ENCODE measurements at regions not wholly inside any gene's neighbourhood (a gene's known extent, or its start where the extent isn't known, plus 50 kb on each side); places are given as distances from the start of the nearest gene placed in this dataset.
"Not testable (repeated sequence)": the region's sequence is repeated elsewhere in the genome, so short reads cannot be mapped to it uniquely, and the experiment has no call there.

- Histone ChIP-seq H3K9me3 (ENCODE audit: control insufficient read depth, low read depth, low read length) (peaks cover 8% of the 10 kb centered on the region), H3K4me2 (ENCODE audit: control insufficient read depth, extremely low read depth, insufficient read depth, low read depth, low read length) (no peak overlapping the region), H3K79me2 (ENCODE audit: control insufficient read depth, insufficient read depth, low read length) (no peaks in the 10 kb centered on the region), H3K9me1 (ENCODE audit: control insufficient read depth, extremely low read depth, insufficient read depth, low read length) (no peaks in the 10 kb centered on the region), H4K20me1 (ENCODE audit: control insufficient read depth, extremely low read depth, insufficient read depth, low read length) (no peaks in the 10 kb centered on the region), H3K4me3 (ENCODE audit: control insufficient read depth in 2 of 3, extremely low read depth in 1 of 3, insufficient read depth in 2 of 3, low read depth in 1 of 3, low read length in 3 of 3) (no peak overlapping the region), H3K9ac (ENCODE audit: control insufficient read depth, extremely low read depth, insufficient read depth, low read length) (no peak overlapping the region), H3K27me3 (ENCODE audit: control insufficient read depth, extremely low read depth, insufficient read depth, low read length) (no peaks in the 10 kb centered on the region), H3K36me3 (ENCODE audit: control insufficient read depth in 2 of 2, extremely low read depth in 1 of 2, insufficient read depth in 2 of 2, low read length in 2 of 2) (peaks cover 12 to 15% of the 10 kb centered on the region in 2 experiments), H3K27ac (ENCODE audit: control insufficient read depth, insufficient read depth, low read length) (no peak overlapping the region), H2AFZ (ENCODE audit: control insufficient read depth, low read length) (no peak overlapping the region), H3K4me1 (ENCODE audit: control insufficient read depth, extremely low read depth, insufficient read depth, low read length) (no peaks in the 10 kb centered on the region)
- dilution Hi-C loops (cut with MboI; ENCODE audit: extremely low pct_ligation_motif_present, low sequenced_read_pairs): no loop called here
- TF ChIP-seq EZH2 (IDR thresholded peaks at IDR 0.05; ENCODE audit: low read length): no peak
- TF ChIP-seq CTCF (optimal IDR thresholded peaks at IDR 0.05 in 1 of 3, IDR thresholded peaks at IDR 0.05 in 1 of 3, conservative IDR thresholded peaks at IDR 0.05 in 1 of 3; ENCODE audit: extremely low read depth in 1 of 3, insufficient read depth in 2 of 3, low read length in 3 of 3): no peak
- FAIRE-seq (no peak), DNase-seq (ENCODE audit: low read depth, low spot score) (no peak)
Observed at GRCh38 chrX:2631743-2632532, 59.2 kb upstream of the CD99 start.

GRCh38 chrX:2630935-2631742, 60.0 kb upstream of the CD99 start:
- H3K9ac ChIP-seq (ENCODE audit: control insufficient read depth, extremely low read depth, insufficient read depth, low read length); H3K9me3 ChIP-seq (ENCODE audit: control insufficient read depth, low read depth, low read length); DNase-seq (ENCODE audit: low read depth, low spot score); dilution Hi-C loops (cut with MboI; ENCODE audit: extremely low pct_ligation_motif_present, low sequenced_read_pairs); H3K27me3 ChIP-seq (ENCODE audit: control insufficient read depth, extremely low read depth, insufficient read depth, low read length); FAIRE-seq; H3K4me2 ChIP-seq (ENCODE audit: control insufficient read depth, extremely low read depth, insufficient read depth, low read depth, low read length); H4K20me1 ChIP-seq (ENCODE audit: control insufficient read depth, extremely low read depth, insufficient read depth, low read length); H3K79me2 ChIP-seq (ENCODE audit: control insufficient read depth, insufficient read depth, low read length); H2AFZ ChIP-seq (ENCODE audit: control insufficient read depth, low read length); H3K4me1 ChIP-seq (ENCODE audit: control insufficient read depth, extremely low read depth, insufficient read depth, low read length); H3K9me1 ChIP-seq (ENCODE audit: control insufficient read depth, extremely low read depth, insufficient read depth, low read length); H3K27ac ChIP-seq (ENCODE audit: control insufficient read depth, insufficient read depth, low read length); H3K4me3 ChIP-seq (ENCODE audit: control insufficient read depth in 2 of 3, extremely low read depth in 1 of 3, insufficient read depth in 2 of 3, low read depth in 1 of 3, low read length in 3 of 3): not testable (repeated sequence)
- peaks cover 18% of the 10 kb centered on the region in 2 experiments for H3K36me3 ChIP-seq (ENCODE audit: control insufficient read depth in 2 of 2, extremely low read depth in 1 of 2, insufficient read depth in 2 of 2, low read length in 2 of 2)

GRCh38 chrX:2630008-2630934, 60.8 kb upstream of the CD99 start:
- H3K27me3 ChIP-seq (ENCODE audit: control insufficient read depth, extremely low read depth, insufficient read depth, low read length); H3K79me2 ChIP-seq (ENCODE audit: control insufficient read depth, insufficient read depth, low read length); DNase-seq (ENCODE audit: low read depth, low spot score); H3K9me3 ChIP-seq (ENCODE audit: control insufficient read depth, low read depth, low read length); H3K9me1 ChIP-seq (ENCODE audit: control insufficient read depth, extremely low read depth, insufficient read depth, low read length); H2AFZ ChIP-seq (ENCODE audit: control insufficient read depth, low read length); H3K4me2 ChIP-seq (ENCODE audit: control insufficient read depth, extremely low read depth, insufficient read depth, low read depth, low read length); H3K9ac ChIP-seq (ENCODE audit: control insufficient read depth, extremely low read depth, insufficient read depth, low read length); H3K4me3 ChIP-seq (ENCODE audit: control insufficient read depth in 2 of 3, extremely low read depth in 1 of 3, insufficient read depth in 2 of 3, low read depth in 1 of 3, low read length in 3 of 3); H4K20me1 ChIP-seq (ENCODE audit: control insufficient read depth, extremely low read depth, insufficient read depth, low read length); H3K4me1 ChIP-seq (ENCODE audit: control insufficient read depth, extremely low read depth, insufficient read depth, low read length); FAIRE-seq; H3K27ac ChIP-seq (ENCODE audit: control insufficient read depth, insufficient read depth, low read length); dilution Hi-C loops (cut with MboI; ENCODE audit: extremely low pct_ligation_motif_present, low sequenced_read_pairs): not testable (repeated sequence)
- peaks cover 18 to 19% of the 10 kb centered on the region in 2 experiments for H3K36me3 ChIP-seq (ENCODE audit: control insufficient read depth in 2 of 2, extremely low read depth in 1 of 2, insufficient read depth in 2 of 2, low read length in 2 of 2)

Measured in keratinocyte (primary cell).